ENCODE measurements at regions not wholly inside any gene's neighbourhood (a gene's known extent, or its start where the extent isn't known, plus 50 kb on each side); places are given as distances from the start of the nearest gene placed in this dataset.
A peak's percentile ranks its signal among the peaks of the same experiment; 100 is the strongest.

DNA sequence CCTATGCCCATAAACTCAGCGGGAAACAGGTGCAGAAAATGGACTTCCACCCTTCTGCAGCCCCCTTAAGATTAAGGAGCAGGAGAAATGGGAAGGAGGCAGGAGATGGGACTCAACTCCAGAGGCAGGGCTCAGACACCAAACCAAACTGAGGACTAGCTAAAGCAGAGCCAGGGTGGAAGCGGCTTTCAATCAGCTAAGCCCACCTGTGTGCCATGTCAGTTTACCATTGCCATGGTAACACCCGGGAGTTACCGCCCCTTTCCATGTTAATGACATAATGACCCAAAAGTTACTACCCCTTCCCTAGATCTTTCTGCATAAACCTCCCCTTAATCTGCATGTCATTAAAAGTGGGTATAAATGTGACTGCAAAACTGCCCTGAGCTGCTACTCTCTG, 653.5 kb downstream of the PTPRU start:
- intact Hi-C loops (cut with DNase I; ENCODE audit: low total_unique reads): no loop called here

DNA sequence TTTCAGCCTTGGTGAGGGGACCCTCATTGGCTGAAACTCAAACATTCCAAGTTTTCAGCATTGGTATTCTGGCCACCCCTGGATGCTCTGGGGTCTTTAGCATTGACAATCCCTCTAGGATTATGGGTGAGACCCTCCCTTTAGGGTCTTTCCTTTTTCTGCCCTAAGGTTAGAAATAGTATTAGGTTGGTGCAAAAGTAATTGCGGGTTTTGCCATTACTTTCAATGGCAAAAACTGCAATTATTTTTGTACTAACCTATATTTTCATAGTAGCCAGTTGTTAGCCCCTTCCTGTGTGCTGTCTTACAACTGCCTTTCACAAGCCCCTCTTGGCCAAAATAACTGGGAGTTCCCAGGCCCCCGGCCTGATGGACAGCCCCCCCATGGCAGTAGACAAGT, 648.4 kb downstream of the PTPRU start:
- no peak overlapping the region for H3K27ac ChIP-seq
- TF ChIP-seq, protein P1, sequence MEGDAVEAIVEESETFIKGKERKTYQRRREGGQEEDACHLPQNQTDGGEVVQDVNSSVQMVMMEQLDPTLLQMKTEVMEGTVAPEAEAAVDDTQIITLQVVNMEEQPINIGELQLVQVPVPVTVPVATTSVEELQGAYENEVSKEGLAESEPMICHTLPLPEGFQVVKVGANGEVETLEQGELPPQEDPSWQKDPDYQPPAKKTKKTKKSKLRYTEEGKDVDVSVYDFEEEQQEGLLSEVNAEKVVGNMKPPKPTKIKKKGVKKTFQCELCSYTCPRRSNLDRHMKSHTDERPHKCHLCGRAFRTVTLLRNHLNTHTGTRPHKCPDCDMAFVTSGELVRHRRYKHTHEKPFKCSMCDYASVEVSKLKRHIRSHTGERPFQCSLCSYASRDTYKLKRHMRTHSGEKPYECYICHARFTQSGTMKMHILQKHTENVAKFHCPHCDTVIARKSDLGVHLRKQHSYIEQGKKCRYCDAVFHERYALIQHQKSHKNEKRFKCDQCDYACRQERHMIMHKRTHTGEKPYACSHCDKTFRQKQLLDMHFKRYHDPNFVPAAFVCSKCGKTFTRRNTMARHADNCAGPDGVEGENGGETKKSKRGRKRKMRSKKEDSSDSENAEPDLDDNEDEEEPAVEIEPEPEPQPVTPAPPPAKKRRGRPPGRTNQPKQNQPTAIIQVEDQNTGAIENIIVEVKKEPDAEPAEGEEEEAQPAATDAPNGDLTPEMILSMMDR (IDR thresholded peaks at IDR 0.05): no peak
- TF ChIP-seq POLR2AphosphoS5 (IDR thresholded peaks at IDR 0.05) (no peak), POLR2A (IDR thresholded peaks at IDR 0.05) (no peak)
- DNase-seq (ENCODE audit: low spot score in 2 of 2): no peak
- H3K9me3 ChIP-seq: no peaks in the 10 kb centered on the region
- no peak overlapping the region for H3K4me3 ChIP-seq
- H3K27me3 ChIP-seq: peaks cover 0 to 2% of the 10 kb centered on the region in 2 donors
- H3K36me3 ChIP-seq: no peaks in the 10 kb centered on the region
- H3K4me1 ChIP-seq: no peaks in the 10 kb centered on the region
- intact Hi-C loops (cut with DNase I; ENCODE audit: low total_unique reads): no loop called here

More for the DNA sequence above, 653.5 kb downstream of the PTPRU start:
- Histone ChIP-seq H3K4me3 (no peak overlapping the region), H3K27me3 (peaks cover 0 to 21% of the 10 kb centered on the region in 2 donors), H3K36me3 (no peaks in the 10 kb centered on the region), H3K27ac (no peak overlapping the region), H3K9me3 (no peaks in the 10 kb centered on the region), H3K4me1 (no peaks in the 10 kb centered on the region)
- TF ChIP-seq, protein P1 (IDR thresholded peaks at IDR 0.05): no peak
- TF ChIP-seq POLR2AphosphoS5 (IDR thresholded peaks at IDR 0.05): no peak
- TF ChIP-seq POLR2A (IDR thresholded peaks at IDR 0.05): no peak
- DNase-seq (ENCODE audit: low spot score in 2 of 2): no peak

DNA sequence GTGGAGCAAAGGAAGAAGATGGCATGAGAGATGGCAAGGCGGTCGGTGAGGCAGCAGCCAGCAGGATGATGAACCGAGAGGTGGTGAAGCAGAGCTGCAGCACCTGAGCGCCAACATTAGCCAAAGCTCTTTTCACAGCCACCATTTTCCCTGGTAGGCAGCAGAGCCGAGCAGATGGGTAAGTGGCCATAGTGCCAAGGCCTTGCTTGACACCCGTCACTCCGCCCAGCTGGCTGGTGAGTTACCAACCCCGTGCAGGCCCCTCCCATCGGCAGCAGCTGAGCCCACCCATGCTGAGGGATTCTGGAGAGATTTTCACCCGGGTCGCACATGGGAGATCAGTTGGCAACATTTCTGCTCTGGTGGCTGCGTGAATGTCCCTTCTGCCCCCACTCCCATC, 647.7 kb downstream of the PTPRU start:
- TF ChIP-seq, protein P1 (IDR thresholded peaks at IDR 0.05): no peak
- no peak for TF ChIP-seq POLR2A (IDR thresholded peaks at IDR 0.05)
- TF ChIP-seq POLR2AphosphoS5 (IDR thresholded peaks at IDR 0.05): no peak
- peak in 1 of 2 donors; percentile 47 for DNase-seq (ENCODE audit: low spot score in 2 of 2)

DNA sequence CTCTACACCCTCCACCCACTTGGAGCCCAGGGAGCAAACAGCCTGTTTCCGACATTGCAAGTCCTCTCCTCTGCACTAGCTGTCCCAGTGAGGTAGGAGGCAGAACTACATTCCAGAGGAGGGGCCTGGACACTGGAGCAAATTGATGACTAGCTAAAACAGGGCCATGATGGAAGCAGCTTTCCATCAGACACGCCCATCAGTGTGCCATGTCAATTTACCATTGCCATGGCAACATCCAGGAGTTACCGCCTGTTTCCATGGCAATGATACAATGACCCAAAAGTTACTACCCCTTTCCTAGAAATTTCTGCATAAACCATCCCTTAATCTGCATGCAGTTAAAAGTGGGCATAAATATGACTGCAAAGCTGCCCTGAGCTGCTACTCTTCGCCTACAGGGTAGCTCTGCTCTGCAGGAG, 647.1 kb downstream of the PTPRU start:
- DNase-seq (ENCODE audit: low spot score in 2 of 2): peak in 1 of 2 donors; percentile 12
- Histone ChIP-seq H3K27me3 (peaks cover 0 to 9% of the 10 kb centered on the region in 2 donors), H3K9me3 (no peaks in the 10 kb centered on the region), H3K36me3 (no peaks in the 10 kb centered on the region), H3K27ac (no peak overlapping the region), H3K4me3 (no peak overlapping the region), H3K4me1 (no peaks in the 10 kb centered on the region)
- intact Hi-C loops (cut with DNase I; ENCODE audit: low total_unique reads): no loop called here
- TF ChIP-seq, protein P1 (IDR thresholded peaks at IDR 0.05): no peak
- TF ChIP-seq POLR2A (IDR thresholded peaks at IDR 0.05): no peak

More for the DNA sequence above, 647.7 kb downstream of the PTPRU start:
- intact Hi-C loops (cut with DNase I; ENCODE audit: low total_unique reads): no loop called here
- no peak overlapping the region for H3K4me3 ChIP-seq
- H3K4me1 ChIP-seq: no peaks in the 10 kb centered on the region
- H3K9me3 ChIP-seq: no peaks in the 10 kb centered on the region
- no peak overlapping the region for H3K27ac ChIP-seq
- peaks cover 0 to 4% of the 10 kb centered on the region in 2 donors for H3K27me3 ChIP-seq
- H3K36me3 ChIP-seq: no peaks in the 10 kb centered on the region

DNA sequence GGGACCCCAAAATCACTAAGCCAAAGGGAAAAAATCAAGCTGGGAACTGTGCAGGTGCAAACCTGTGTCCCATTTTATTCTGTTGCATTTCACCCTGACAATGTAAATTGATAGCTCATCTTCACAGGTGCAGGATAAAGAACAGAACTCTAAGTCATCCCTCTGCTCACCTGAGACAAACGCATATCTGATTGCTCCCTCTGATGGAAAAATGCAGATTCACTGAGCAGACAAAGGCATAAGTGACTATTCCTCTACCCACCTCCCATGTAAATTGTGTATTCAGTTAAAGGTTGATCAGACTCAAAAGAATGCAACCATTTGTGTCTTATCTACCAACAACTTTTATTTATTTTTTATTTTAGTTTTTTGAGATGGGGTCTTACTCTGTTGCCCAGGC, 644.2 kb downstream of the PTPRU start:
- intact Hi-C loops (cut with DNase I; ENCODE audit: low total_unique reads): no loop called here
- no peak for DNase-seq (ENCODE audit: low spot score in 2 of 2)
- H3K27ac ChIP-seq: no peak overlapping the region
- no peaks in the 10 kb centered on the region for H3K36me3 ChIP-seq
- H3K27me3 ChIP-seq: peaks cover 0 to 11% of the 10 kb centered on the region in 2 donors
- H3K4me1 ChIP-seq: no peaks in the 10 kb centered on the region
- H3K4me3 ChIP-seq: no peak overlapping the region
- no peaks in the 10 kb centered on the region for H3K9me3 ChIP-seq
- TF ChIP-seq, protein P1 (IDR thresholded peaks at IDR 0.05): no peak
- TF ChIP-seq POLR2AphosphoS5 (IDR thresholded peaks at IDR 0.05): no peak
- no peak for TF ChIP-seq POLR2A (IDR thresholded peaks at IDR 0.05)
